ENCODE measurements at regions not wholly inside any gene's neighbourhood (a gene's known extent, or its start where the extent isn't known, plus 50 kb on each side); places are given as distances from the start of the nearest gene placed in this dataset.

GRCh38 chr1:216937491-216937890 is 214.3 kb upstream of the ESRRG start:
- Histone ChIP-seq H3K27ac (no peak overlapping the region), H3K4me1 (no peaks in the 10 kb centered on the region), H3K4me3 (no peak overlapping the region), H3K9me3 (no peaks in the 10 kb centered on the region), H3K27me3 (no peaks in the 10 kb centered on the region), H3K36me3 (no peaks in the 10 kb centered on the region)
- no peak for TF ChIP-seq CTCF (IDR thresholded peaks at IDR 0.05)
- intact Hi-C loops (cut with DNase I; ENCODE audit: low total_unique reads), result no loop called here
- no peak for DNase-seq

GRCh38 chr1:216936779-216937178 is 213.6 kb upstream of the ESRRG start:
- no peak overlapping the region for H3K27ac ChIP-seq
- intact Hi-C loops (cut with DNase I; ENCODE audit: low total_unique reads), result no loop called here
- no peaks in the 10 kb centered on the region for H3K36me3 ChIP-seq
- no peak for DNase-seq
- no peak for TF ChIP-seq CTCF (IDR thresholded peaks at IDR 0.05)
- no peaks in the 10 kb centered on the region for H3K27me3 ChIP-seq
- H3K4me1 ChIP-seq, result no peaks in the 10 kb centered on the region
- H3K4me3 ChIP-seq, result no peak overlapping the region
- H3K9me3 ChIP-seq, result no peaks in the 10 kb centered on the region

GRCh38 chr1:216935901-216936300 is 212.7 kb upstream of the ESRRG start:
- no peak overlapping the region for H3K4me3 ChIP-seq
- H3K36me3 ChIP-seq, result no peaks in the 10 kb centered on the region
- H3K27ac ChIP-seq, result no peak overlapping the region
- no peaks in the 10 kb centered on the region for H3K27me3 ChIP-seq
- intact Hi-C loops (cut with DNase I; ENCODE audit: low total_unique reads), result no loop called here
- no peak for TF ChIP-seq CTCF (IDR thresholded peaks at IDR 0.05)
- H3K4me1 ChIP-seq, result no peaks in the 10 kb centered on the region
- no peaks in the 10 kb centered on the region for H3K9me3 ChIP-seq
- no peak for DNase-seq

GRCh38 chr1:216932424-216932823 is 209.2 kb upstream of the ESRRG start:
- no peak overlapping the region for H3K4me3 ChIP-seq
- no peaks in the 10 kb centered on the region for H3K4me1 ChIP-seq
- H3K27me3 ChIP-seq, result no peaks in the 10 kb centered on the region
- H3K27ac ChIP-seq, result no peak overlapping the region
- no peak for TF ChIP-seq CTCF (IDR thresholded peaks at IDR 0.05)
- H3K9me3 ChIP-seq, result no peaks in the 10 kb centered on the region
- no peak for DNase-seq
- intact Hi-C loops (cut with DNase I; ENCODE audit: low total_unique reads), result no loop called here
- H3K36me3 ChIP-seq, result no peaks in the 10 kb centered on the region

- intact Hi-C loops (cut with DNase I; ENCODE audit: low total_unique reads), result no loop called here
- TF ChIP-seq CTCF (IDR thresholded peaks at IDR 0.05), result no peak
- Histone ChIP-seq H3K4me1 (no peaks in the 10 kb centered on the region), H3K9me3 (no peaks in the 10 kb centered on the region), H3K27me3 (no peaks in the 10 kb centered on the region), H3K36me3 (no peaks in the 10 kb centered on the region), H3K27ac (no peak overlapping the region), H3K4me3 (no peak overlapping the region)
- no peak for DNase-seq
Measured at GRCh38 chr1:216929870-216930582, 206.8 kb upstream of the ESRRG start.

GRCh38 chr1:216927633-216928032 is 204.4 kb upstream of the ESRRG start:
- H3K9me3 ChIP-seq, result no peaks in the 10 kb centered on the region
- H3K36me3 ChIP-seq, result no peaks in the 10 kb centered on the region
- H3K27me3 ChIP-seq, result no peaks in the 10 kb centered on the region
- no peak overlapping the region for H3K4me3 ChIP-seq
- no peak overlapping the region for H3K27ac ChIP-seq
- intact Hi-C loops (cut with DNase I; ENCODE audit: low total_unique reads), result no loop called here
- DNase-seq, result no peak
- H3K4me1 ChIP-seq, result no peaks in the 10 kb centered on the region
- no peak for TF ChIP-seq CTCF (IDR thresholded peaks at IDR 0.05)
